ENCODE measurements at regions not wholly inside any gene's neighbourhood (a gene's known extent, or its start where the extent isn't known, plus 50 kb on each side); places are given as distances from the start of the nearest gene placed in this dataset.

GRCh38 chr11:128250482-128250881 lies 336.9 kb downstream of the ETS1 start:
- TF ChIP-seq CTCF (IDR thresholded peaks at IDR 0.05): no peak
- TF ChIP-seq EZH2 (IDR thresholded peaks at IDR 0.05; ENCODE audit: borderline replicate concordance, insufficient read depth, low read depth, low read length, poor library complexity, severe bottlenecking): no peak

Measured in B cell (primary cell).